Stimulated activated naive CD8-positive, alpha-beta T cell treated with anti-CD3 and anti-CD28 coated beads, Interleukin-15, Interleukin-2, amounts not matched to agents 100 U/mL and 50 U/mL, for 24 hours (primary cell): ENCODE measurements at regions not wholly inside any gene's neighbourhood (a gene's known extent, or its start where the extent isn't known, plus 50 kb on each side); places are given as distances from the start of the nearest gene placed in this dataset.
A peak's percentile ranks its signal among the peaks of the same experiment; 100 is the strongest.
"Not testable (repeated sequence)": the region's sequence is repeated elsewhere in the genome, so short reads cannot be mapped to it uniquely, and the experiment has no call there.

ENCODE experiments used
- ATAC-seq: fragments of 150-1000 bp; cut with Tn5 transposase; one replicate; pipeline ENCODE4 v1.10.0; 2021
- DNase-seq: peaks from one replicate; pipeline ENCODE4 v3.0.0; 2021

GRCh38 chr12:105423237-105423636 is 92.7 kb downstream of the C12orf75 start:
- no peak for DNase-seq

GRCh38 chr12:105423921-105424320 is 93.4 kb downstream of the C12orf75 start:
- no peak for ATAC-seq
- DNase-seq = no peak

More at GRCh38 chr12:105423237-105423636, 92.7 kb downstream of the C12orf75 start:
- ATAC-seq = no peak

- ATAC-seq (no peak), DNase-seq (no peak)
These were observed 95.0 kb downstream of the C12orf75 start for GRCh38 chr12:105425254-105426174.

- DNase-seq (no peak), ATAC-seq (no peak)
These were observed 96.3 kb downstream of the C12orf75 start for GRCh38 chr12:105426766-105427165.

GRCh38 chr12:105427883-105428282 is 97.4 kb downstream of the C12orf75 start:
- ATAC-seq (peak; percentile 57), DNase-seq (no peak)

GRCh38 chr12:105428793-105429395 is 98.4 kb downstream of the C12orf75 start:
- DNase-seq = no peak
- no peak for ATAC-seq

GRCh38 chr12:105429511-105429910 is 99.0 kb downstream of the C12orf75 start:
- DNase-seq (no peak), ATAC-seq (no peak)

- no peak for ATAC-seq
- DNase-seq = no peak
These were observed 101.1 kb downstream of the C12orf75 start for GRCh38 chr12:105431537-105432100.

- ATAC-seq (no peak), DNase-seq (no peak)
These were observed 103.3 kb downstream of the C12orf75 start for GRCh38 chr12:105433804-105434203.

- no peak for ATAC-seq
- no peak for DNase-seq
These were observed 106.1 kb downstream of the C12orf75 start for GRCh38 chr12:105436636-105437035.

GRCh38 chr12:105440037-105440664 is 109.7 kb downstream of the C12orf75 start:
- DNase-seq = no peak
- no peak for ATAC-seq

GRCh38 chr12:105443802-105444652 is 113.5 kb downstream of the C12orf75 start:
- ATAC-seq (no peak), DNase-seq (no peak)

GRCh38 chr12:105444653-105445102 is 114.2 kb downstream of the C12orf75 start:
- DNase-seq (no peak), ATAC-seq (no peak)

GRCh38 chr12:105445249-105445648 is 114.8 kb downstream of the C12orf75 start:
- DNase-seq (no peak), ATAC-seq (no peak)

- DNase-seq (no peak), ATAC-seq (no peak)
These were observed 115.2 kb downstream of the C12orf75 start for GRCh38 chr12:105445649-105446048.

GRCh38 chr12:105446460-105446859 is 116.0 kb downstream of the C12orf75 start:
- not testable (repeated sequence) for ATAC-seq, DNase-seq

GRCh38 chr12:105449431-105449830 is 118.9 kb downstream of the C12orf75 start:
- DNase-seq (no peak), ATAC-seq (no peak)

GRCh38 chr12:105451211-105451610 is 120.7 kb downstream of the C12orf75 start:
- ATAC-seq (no peak), DNase-seq (no peak)

GRCh38 chr12:105451798-105452197 is 121.3 kb downstream of the C12orf75 start:
- ATAC-seq (no peak), DNase-seq (no peak)

- no peak for DNase-seq
- no peak for ATAC-seq
These were observed 122.8 kb downstream of the C12orf75 start for GRCh38 chr12:105453316-105453715.

GRCh38 chr12:105454688-105455087 is 124.2 kb downstream of the C12orf75 start:
- no peak for DNase-seq
- ATAC-seq = no peak

- DNase-seq (no peak), ATAC-seq (no peak)
These were observed 124.8 kb downstream of the C12orf75 start for GRCh38 chr12:105455261-105455660.
